Muscle of arm (tissue), 1 donor: ENCODE measurements at regions not wholly inside any gene's neighbourhood (a gene's known extent, or its start where the extent isn't known, plus 50 kb on each side); places are given as distances from the start of the nearest gene placed in this dataset.

Experiments
- DNase-seq: peaks from one replicate; pipeline ENCODE4 v3.0.0-alpha.2; 2013

DNA sequence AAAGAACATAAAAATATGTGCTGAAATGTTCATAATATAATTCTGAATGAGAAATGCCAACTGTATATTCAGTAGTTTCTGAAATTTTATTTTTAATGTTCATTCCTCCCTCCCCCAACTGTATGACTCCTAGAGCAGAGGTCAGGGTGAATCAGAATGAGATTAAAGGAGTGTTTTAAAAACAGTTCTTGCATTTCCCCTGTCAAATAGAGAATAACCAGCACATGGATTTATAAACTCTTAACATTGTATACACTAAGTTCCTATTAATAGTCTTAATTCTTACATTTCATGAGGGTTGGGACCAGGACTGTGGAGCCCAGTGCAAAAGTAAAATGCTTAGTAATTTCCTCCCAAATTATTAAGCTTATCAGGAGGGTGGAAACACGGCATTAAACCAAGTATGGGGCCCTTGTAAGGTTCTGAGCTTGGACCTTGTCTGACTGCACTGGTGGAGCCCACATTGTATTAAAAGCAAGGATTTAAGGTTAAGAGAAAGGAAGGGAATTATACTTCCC, 474.6 kb upstream of the RAG2 start:
- no peak for DNase-seq

DNA sequence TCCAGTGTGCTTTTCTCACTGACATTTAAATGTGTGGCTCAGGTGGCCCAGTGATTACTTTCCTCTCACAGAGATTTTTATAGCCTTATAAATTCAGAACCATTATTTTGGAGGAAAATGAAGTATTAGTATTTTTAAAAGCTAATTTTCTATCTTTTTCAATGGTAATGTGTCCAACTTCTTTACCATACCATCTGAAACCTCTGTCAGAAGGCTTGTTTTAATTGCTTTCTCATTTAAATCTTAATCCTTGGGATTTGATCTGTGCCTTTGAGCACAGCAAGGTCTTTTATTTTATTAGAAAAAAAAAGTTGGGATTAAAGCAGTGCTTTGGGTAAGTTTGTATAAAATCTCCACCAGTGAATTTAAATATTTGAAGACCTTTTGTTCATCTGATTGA, 452.3 kb upstream of the RAG2 start:
- DNase-seq: no peak

- DNase-seq: no peak
Measured at GRCh38 chr11:37040921-37041320, 442.9 kb upstream of the RAG2 start.

DNA sequence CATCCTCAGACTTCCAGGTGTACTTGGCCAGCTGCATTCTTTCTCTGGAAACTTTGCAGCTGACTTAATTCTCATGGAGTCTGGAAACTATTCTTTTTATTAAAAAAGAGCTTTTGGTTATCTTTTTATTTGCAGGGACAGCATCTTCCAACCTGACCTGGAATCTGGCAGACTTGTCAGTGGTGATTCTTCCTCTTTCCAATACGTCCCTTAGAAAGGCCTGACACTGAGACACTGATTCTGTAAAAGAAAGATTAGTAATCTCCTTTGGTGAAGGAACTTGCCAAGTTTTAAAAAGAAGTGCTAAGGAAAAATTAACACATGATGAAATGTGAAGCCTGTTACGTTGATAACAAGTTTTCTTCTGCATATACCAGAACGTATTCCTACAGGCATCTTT, 440.9 kb upstream of the RAG2 start:
- DNase-seq: peak; percentile 21

DNA sequence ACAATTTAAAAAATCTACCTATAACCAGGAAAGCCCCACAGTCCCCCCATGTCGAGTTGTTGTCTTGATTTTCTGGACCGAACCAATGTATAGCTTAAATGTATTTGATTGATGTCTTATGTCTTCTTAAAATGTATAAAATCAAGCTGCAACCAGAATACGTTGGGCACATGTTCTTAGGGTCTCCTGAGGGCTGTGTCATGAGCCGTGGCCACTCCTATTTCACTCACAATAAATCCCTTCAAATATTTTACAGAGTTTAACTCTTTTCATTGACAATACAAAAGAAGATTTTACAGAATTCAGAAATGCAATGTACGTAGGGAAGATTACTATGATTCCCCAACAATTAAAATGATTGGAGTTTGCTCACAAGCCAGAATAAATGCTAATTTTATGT, 428.7 kb upstream of the RAG2 start:
- DNase-seq: no peak

DNA sequence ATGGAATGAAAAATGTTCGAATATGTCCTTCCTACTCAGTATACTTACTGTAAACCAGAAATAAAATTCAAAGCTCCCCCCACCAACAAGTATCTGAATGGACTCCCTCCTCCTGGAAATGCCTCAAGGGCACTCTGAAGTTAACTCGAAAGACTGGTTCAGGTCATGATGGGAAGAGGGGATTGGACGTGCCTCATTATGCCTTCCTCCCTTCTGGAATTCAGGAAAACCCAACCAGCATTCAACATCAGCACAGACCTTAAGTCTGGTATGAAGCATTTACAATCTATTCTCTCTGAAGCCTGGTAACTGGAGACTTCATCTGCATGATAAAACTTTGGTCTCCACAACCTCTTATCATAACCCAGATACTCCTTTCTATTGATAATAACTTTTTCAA, 428.3 kb upstream of the RAG2 start:
- no peak for DNase-seq

DNA sequence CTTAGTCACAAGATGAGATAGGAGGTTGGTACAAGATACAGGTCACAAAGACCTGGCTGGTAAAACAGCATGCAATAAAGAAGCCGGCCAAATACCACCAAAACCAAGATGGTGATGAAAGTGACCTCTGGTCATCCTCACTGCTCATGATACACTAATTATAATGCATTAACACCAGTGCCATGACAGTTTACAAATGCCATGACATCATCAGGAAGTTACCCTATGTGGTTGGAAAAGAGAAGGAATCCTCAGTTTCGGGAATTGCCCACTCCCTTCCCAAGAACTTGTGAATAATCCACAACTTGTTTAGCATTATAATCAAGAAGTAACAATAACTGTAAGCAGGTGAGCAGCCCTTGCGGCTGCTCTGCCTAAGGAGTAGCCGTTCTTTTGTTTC, 408.5 kb upstream of the RAG2 start:
- DNase-seq: no peak

GRCh38 chr11:37002831-37003230, 404.8 kb upstream of the RAG2 start:
- DNase-seq: no peak

- DNase-seq: no peak
Measured at GRCh38 chr11:36997656-36998055, 399.6 kb upstream of the RAG2 start.

- no peak for DNase-seq
Measured at GRCh38 chr11:36996795-36997194, 398.8 kb upstream of the RAG2 start.

DNA sequence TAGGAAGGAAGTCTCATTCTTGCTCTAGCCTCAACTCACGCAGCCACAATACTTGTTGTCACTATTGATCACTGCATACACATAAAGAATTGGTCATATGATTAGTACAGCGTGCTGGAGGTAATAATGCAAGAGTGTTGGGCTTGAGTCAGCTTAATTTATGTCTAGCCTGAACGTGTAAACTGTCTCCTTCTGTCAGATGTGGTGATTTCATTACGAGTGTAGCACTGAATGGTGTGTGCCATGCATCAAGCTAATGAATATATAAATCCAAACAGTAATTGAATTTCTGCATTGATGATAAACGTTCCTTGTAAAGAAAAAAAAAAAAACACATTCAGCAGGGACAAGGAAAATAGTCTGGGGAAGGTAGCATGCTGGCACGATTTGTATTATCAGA, 396.2 kb upstream of the RAG2 start:
- no peak for DNase-seq

GRCh38 chr11:36988556-36988955, 390.5 kb upstream of the RAG2 start:
- DNase-seq: no peak

DNA sequence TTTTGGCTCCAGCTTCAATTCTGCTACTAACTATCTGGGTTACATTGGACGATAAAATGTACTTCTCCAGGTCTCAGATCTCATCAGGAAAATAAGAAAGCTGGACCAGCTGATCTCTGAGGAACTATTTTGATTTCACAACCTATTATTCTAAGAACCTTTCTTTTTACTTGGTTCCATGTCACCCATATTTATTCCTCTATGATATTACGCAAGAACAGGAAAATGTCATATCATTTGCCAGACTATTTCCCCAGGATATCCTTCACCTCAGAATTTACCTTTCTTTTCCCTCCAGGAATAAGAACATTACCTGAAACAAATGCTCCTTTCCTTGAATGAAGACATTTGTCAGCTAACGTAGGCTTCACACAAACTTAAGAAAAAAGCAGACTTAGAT, 387.5 kb upstream of the RAG2 start:
- no peak for DNase-seq

GRCh38 chr11:36976741-36977140, 378.7 kb upstream of the RAG2 start:
- peak; percentile 37 for DNase-seq

GRCh38 chr11:36974771-36975170, 376.7 kb upstream of the RAG2 start:
- no peak for DNase-seq

- peak; percentile 49 for DNase-seq
Measured at GRCh38 chr11:36953976-36954375, 355.9 kb upstream of the RAG2 start.

DNA sequence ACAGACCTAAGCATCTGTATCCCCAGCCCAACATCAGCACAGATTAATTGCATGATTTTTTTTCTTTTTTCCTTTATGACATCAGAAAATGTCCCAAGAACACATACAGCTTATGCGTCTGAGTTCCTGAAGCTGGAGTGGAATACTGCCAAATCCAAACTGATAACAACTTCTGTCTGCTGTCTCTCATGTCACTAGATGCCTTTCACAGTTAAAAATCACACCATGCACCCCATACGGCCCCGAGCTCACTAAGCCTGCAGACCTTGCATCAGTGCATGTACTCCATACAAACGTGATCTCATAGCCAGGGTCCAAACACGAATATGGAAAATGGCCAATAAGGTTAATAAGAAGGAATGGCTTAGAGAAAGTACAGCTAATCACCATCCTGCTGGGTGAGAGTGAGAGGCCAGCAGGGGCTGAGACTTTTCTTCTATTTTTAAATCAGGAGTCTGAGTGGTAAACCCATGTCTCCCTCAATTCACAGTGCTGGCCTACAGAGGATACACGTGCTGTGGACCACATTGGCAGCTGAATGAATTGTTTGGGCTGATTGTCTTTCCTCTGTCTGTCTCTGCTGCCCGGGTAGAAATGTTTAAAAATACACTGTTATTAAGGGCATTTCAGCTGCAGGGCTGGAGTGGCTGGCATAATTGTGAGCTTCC, 350.6 kb upstream of the RAG2 start:
- no peak for DNase-seq

DNA sequence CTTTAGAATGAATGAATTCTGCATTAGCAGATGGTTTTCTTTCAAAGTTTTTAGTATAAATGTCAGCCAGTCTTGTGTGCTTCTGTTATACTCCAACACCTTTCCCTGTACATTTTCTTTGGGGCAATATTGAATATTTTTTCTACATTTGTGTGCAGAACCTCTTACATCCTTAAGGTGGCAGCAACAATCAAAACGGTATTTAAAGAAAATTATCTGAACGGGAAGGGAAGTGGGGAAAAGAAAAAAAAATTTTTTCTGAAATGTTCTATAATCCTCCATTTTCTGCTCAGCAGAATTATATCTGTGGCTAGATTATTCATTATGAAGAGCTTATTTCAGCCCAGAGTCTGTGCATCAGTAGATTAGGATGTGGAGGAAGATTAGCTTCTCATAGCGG, 347.3 kb upstream of the RAG2 start:
- DNase-seq: no peak

GRCh38 chr11:36933481-36933880, 335.4 kb upstream of the RAG2 start:
- no peak for DNase-seq

GRCh38 chr11:36931139-36931538, 333.1 kb upstream of the RAG2 start:
- no peak for DNase-seq

- peak; percentile 51 for DNase-seq
Measured at GRCh38 chr11:36930256-36930655, 332.2 kb upstream of the RAG2 start.

DNA sequence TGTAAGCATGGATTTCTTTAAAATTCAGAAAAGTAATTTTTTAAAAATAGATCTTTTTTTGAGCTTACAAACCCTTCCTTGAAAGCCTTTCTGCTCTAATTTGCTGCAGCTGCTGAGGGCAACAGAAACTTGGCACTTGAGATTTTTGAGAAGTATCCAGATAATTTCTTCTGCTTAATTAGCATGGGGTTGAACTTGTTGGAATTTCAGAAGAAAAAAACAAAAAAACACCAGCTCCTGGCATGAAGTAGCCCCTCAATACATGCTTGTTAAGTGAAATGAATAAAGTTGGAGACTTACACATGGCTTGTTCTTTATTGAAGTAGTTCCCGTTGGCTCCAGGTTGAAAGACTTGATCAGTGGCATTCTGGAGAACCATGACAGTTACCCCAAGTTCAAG, 331.4 kb upstream of the RAG2 start:
- DNase-seq: no peak

GRCh38 chr11:36928621-36929020, 330.6 kb upstream of the RAG2 start:
- DNase-seq: no peak

- no peak for DNase-seq
Measured at GRCh38 chr11:36899800-36900199, 301.8 kb upstream of the RAG2 start.
